ENCODE measurements at regions not wholly inside any gene's neighbourhood (a gene's known extent, or its start where the extent isn't known, plus 50 kb on each side); places are given as distances from the start of the nearest gene placed in this dataset.

DNA sequence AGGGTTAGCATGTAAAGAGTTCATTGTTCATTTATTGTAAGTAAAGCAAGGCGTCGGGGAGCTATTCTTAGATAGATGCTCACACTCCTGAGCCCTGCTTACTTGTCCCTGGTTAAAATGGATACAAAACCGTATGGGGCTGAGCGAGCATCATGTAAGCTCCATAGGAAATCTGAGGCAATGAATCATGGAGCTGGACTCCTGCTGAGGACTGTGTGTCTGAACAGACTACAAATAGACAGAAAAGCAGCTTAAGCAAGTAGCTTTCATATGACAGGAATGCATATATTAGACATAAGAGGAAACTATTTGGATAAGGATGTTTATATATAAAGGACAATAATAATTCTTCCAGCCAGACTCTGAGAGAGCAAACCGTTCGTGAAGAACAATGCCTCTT lies 604.9 kb upstream of the PTBP2 start:
- no peak for TF ChIP-seq EZH2 (IDR thresholded peaks at IDR 0.05; ENCODE audit: insufficient read depth, poor library complexity, severe bottlenecking)
- no peak for TF ChIP-seq EZH2phosphoT487 (IDR thresholded peaks at IDR 0.05; ENCODE audit: insufficient read depth, low read depth)
